Esophagus (tissue), 2 donors: ENCODE measurements at regions not wholly inside any gene's neighbourhood (a gene's known extent, or its start where the extent isn't known, plus 50 kb on each side); places are given as distances from the start of the nearest gene placed in this dataset.

ENCODE experiments used
- H3K27ac ChIP-seq, 2 donors: one replicate each; pipeline ENCODE4 v1.5.1; 2013; ENCODE audit warnings: low read depth in 2 of 2, mild to moderate bottlenecking in 2 of 2, inconsistent platforms in 1 of 2, low read length in 1 of 2, moderate library complexity in 1 of 2
- H3K27me3 ChIP-seq, 2 donors: one replicate each; pipeline ENCODE4 v1.6.1; 2013; ENCODE audit warnings: low read length in 2 of 2, control low read depth in 1 of 2, mild to moderate bottlenecking in 1 of 2; ENCODE audit not compliant: insufficient read depth in 2 of 2, control insufficient read depth in 1 of 2
- H3K36me3 ChIP-seq, 2 donors: one replicate each; pipeline ENCODE4 v1.6.1; 2013; ENCODE audit warnings: low read length in 1 of 2; ENCODE audit not compliant: control insufficient read depth in 2 of 2, insufficient read depth in 2 of 2
- H3K4me1 ChIP-seq, 2 donors: one replicate each; pipeline ENCODE4 v1.6.1; 2013; ENCODE audit warnings: low read length in 1 of 2; ENCODE audit not compliant: control insufficient read depth in 2 of 2, insufficient read depth in 2 of 2
- H3K4me3 ChIP-seq, 2 donors: one replicate each; pipeline ENCODE4 v1.5.1; 2013; ENCODE audit warnings: low read length in 2 of 2, mild to moderate bottlenecking in 2 of 2, low read depth in 1 of 2, moderate library complexity in 1 of 2
- H3K9me3 ChIP-seq, 2 donors: one replicate each; pipeline ENCODE4 v1.6.1; 2013; ENCODE audit warnings: mild to moderate bottlenecking in 2 of 2, low read depth in 1 of 2, low read length in 1 of 2, moderate library complexity in 1 of 2; ENCODE audit not compliant: control insufficient read depth in 2 of 2, insufficient read depth in 1 of 2
- WGBS, 2 donors: extraction: QIAGEN DNeasy Blood & Tissue Kit; methylation state at CpG; one replicate each; pipeline ENCODE4 v1.1.7; 2013; 5-methylcytosine and 5-hydroxymethylcytosine counted together
- donor health status: healthy with polysubstance abuse.
- donor health status: Bipolar disorder and iron deficiency.

- peaks cover 0 to 3% of the 10 kb centered on the region in 2 donors for H3K9me3 ChIP-seq
- 32 to 49% methylated on average over 5 of the region's 5 CpGs for WGBS, 2 donors
- H3K4me3 ChIP-seq = no peak overlapping the region
- no peaks in the 10 kb centered on the region for H3K4me1 ChIP-seq
- no peaks in the 10 kb centered on the region for H3K27me3 ChIP-seq
- no peak overlapping the region for H3K27ac ChIP-seq
- H3K36me3 ChIP-seq = no peaks in the 10 kb centered on the region
These were observed 57.9 kb upstream of the GJB5 start for GRCh38 chr1:34696981-34697380.

DNA sequence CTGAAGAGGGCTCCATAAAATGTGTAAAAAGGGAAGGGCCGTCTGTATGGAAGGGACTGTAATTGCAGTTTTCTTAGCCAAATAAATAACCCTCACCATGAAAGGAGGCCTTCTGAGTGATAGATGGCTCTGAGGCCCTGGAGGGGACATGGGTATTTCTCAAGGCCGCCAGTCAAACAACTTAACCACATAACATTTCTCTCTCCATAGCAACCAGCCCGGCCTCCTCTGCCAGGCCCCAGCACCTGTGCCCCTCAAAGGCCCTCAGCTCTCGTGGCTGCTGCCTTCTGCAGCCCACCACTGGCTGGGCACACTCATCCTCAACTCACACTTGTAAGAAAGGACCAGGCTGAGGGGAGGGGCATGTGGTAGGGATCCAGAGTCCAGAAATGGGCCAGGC is 57.0 kb upstream of the GJB5 start:
- H3K36me3 ChIP-seq = no peaks in the 10 kb centered on the region
- H3K27me3 ChIP-seq = no peaks in the 10 kb centered on the region
- H3K4me1 ChIP-seq = no peaks in the 10 kb centered on the region
- H3K27ac ChIP-seq = no peak overlapping the region
- H3K9me3 ChIP-seq = peaks cover 0 to 3% of the 10 kb centered on the region in 2 donors
- no peak overlapping the region for H3K4me3 ChIP-seq
- WGBS, 2 donors = 51 to 57% methylated on average over 4 of the region's 4 CpGs

- H3K27ac ChIP-seq = no peak overlapping the region
- H3K36me3 ChIP-seq = no peaks in the 10 kb centered on the region
- H3K4me3 ChIP-seq = no peak overlapping the region
- H3K27me3 ChIP-seq = no peaks in the 10 kb centered on the region
- no peaks in the 10 kb centered on the region for H3K9me3 ChIP-seq
- no peaks in the 10 kb centered on the region for H3K4me1 ChIP-seq
- WGBS, 2 donors = 49 to 51% methylated on average over 5 of the region's 5 CpGs
These were observed 53.4 kb upstream of the GJB5 start for GRCh38 chr1:34701326-34702060.
